ENCODE measurements at regions not wholly inside any gene's neighbourhood (a gene's known extent, or its start where the extent isn't known, plus 50 kb on each side); places are given as distances from the start of the nearest gene placed in this dataset.
A peak's percentile ranks its signal among the peaks of the same experiment; 100 is the strongest.
"Not testable (repeated sequence)": the region's sequence is repeated elsewhere in the genome, so short reads cannot be mapped to it uniquely, and the experiment has no call there.

GRCh38 chr1:227417756-227418480 is 99.6 kb upstream of the CDC42BPA start:
- Histone ChIP-seq H3K4me1 (ENCODE audit: control insufficient read depth in 1 of 2, low read depth in 2 of 2) (peaks cover 0 to 14% of the 10 kb centered on the region in 2 donors), H3K27me3 (replicated peaks; ENCODE audit: insufficient read depth) (no peaks in the 10 kb centered on the region), H3K4me3 (no peak overlapping the region), H3K9me3 (no peaks in the 10 kb centered on the region), H3K27ac (no peak overlapping the region), H3K36me3 (no peaks in the 10 kb centered on the region)
- ATAC-seq (ENCODE audit: insufficient number of reproducible peaks, low FRiP score, low read depth) (no peak), DNase-seq (ENCODE audit: low spot score) (no peak)
- no peak for TF ChIP-seq CTCF (IDR thresholded peaks at IDR 0.05)

DNA sequence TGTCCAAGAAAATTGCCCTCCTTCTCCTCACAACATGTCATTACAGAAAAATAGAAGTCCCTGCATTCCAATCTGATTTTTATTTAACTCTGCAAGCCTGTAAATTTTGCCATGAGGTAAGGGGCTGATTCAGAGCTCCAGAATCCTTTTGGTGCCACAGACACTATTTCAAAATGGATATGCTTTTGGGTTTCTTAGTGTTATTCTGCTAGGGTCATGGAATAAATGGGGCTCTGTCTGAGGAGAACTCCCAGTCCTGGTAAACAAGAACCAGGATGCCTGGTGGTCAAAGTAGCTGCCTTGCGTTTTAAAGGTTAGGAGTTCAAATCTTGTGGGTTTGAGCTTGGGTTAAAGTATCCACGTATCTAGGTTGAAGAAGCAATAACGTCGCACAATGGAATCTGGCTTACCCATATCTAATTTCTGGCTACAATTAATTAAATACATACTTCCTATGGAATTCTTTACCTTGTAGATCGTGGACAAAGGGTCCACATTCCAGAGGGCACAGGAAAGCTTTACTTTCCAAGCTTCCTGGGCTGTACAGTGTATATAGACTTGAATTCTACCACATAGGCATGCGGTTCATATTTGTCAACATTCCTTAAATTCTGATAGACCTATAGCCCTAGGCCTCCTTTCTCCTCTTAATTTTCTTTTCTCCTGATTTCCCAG is 98.0 kb upstream of the CDC42BPA start:
- no peak for ATAC-seq (ENCODE audit: insufficient number of reproducible peaks, low FRiP score, low read depth)
- Histone ChIP-seq H3K27ac (peak overlapping the region; percentile 31 to 49), H3K4me1 (ENCODE audit: control insufficient read depth in 1 of 2, low read depth in 2 of 2) (peaks cover 0 to 14% of the 10 kb centered on the region in 2 donors)

GRCh38 chr1:227415115-227415790 is 97.0 kb upstream of the CDC42BPA start:
- DNase-seq (ENCODE audit: low spot score) = no peak
- no peaks in the 10 kb centered on the region for H3K9me3 ChIP-seq
- peaks cover 0 to 14% of the 10 kb centered on the region in 2 donors for H3K4me1 ChIP-seq (ENCODE audit: control insufficient read depth in 1 of 2, low read depth in 2 of 2)
- no peak for ATAC-seq (ENCODE audit: insufficient number of reproducible peaks, low FRiP score, low read depth)
- TF ChIP-seq CTCF (IDR thresholded peaks at IDR 0.05) = no peak
- no peaks in the 10 kb centered on the region for H3K27me3 ChIP-seq (replicated peaks; ENCODE audit: insufficient read depth)
- H3K36me3 ChIP-seq = no peaks in the 10 kb centered on the region
- peak overlapping the region; percentile 31 to 49 for H3K27ac ChIP-seq
- H3K4me3 ChIP-seq = no peak overlapping the region

More for the DNA sequence above, 98.0 kb upstream of the CDC42BPA start:
- no peak for TF ChIP-seq CTCF (IDR thresholded peaks at IDR 0.05)
- Histone ChIP-seq H3K4me3 (no peak overlapping the region), H3K36me3 (no peaks in the 10 kb centered on the region), H3K27me3 (replicated peaks; ENCODE audit: insufficient read depth) (no peaks in the 10 kb centered on the region), H3K9me3 (no peaks in the 10 kb centered on the region)
- DNase-seq (ENCODE audit: low spot score) = no peak

DNA sequence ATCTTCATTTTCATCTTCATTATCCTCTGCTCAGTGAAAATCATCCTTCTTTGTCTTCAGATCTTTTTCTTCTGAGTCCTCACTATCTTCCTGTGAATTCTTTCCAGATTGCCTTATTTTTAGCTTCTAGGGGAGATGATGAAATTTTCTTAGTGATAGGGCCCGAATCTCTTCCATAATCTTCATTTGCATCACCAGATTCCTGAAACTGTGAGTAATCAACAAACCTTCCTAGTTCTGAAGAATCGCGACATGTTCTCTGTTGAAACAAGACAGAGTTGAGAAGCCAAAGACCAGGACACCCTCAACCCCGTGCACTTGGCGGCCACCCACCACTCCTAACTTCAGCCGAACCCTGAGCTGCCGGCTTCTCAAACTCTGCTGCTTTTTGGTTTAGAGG is 92.8 kb upstream of the CDC42BPA start:
- H3K4me1 ChIP-seq (ENCODE audit: control insufficient read depth in 1 of 2, low read depth in 2 of 2) = peaks cover 0 to 12% of the 10 kb centered on the region in 2 donors
- H3K27ac ChIP-seq = no peak overlapping the region
- H3K36me3 ChIP-seq = no peaks in the 10 kb centered on the region
- no peak overlapping the region for H3K4me3 ChIP-seq
- TF ChIP-seq CTCF (IDR thresholded peaks at IDR 0.05) = no peak
- no peak for DNase-seq (ENCODE audit: low spot score)
- H3K9me3 ChIP-seq = no peaks in the 10 kb centered on the region
- H3K27me3 ChIP-seq (replicated peaks; ENCODE audit: insufficient read depth) = no peaks in the 10 kb centered on the region
- no peak for ATAC-seq (ENCODE audit: insufficient number of reproducible peaks, low FRiP score, low read depth)

DNA sequence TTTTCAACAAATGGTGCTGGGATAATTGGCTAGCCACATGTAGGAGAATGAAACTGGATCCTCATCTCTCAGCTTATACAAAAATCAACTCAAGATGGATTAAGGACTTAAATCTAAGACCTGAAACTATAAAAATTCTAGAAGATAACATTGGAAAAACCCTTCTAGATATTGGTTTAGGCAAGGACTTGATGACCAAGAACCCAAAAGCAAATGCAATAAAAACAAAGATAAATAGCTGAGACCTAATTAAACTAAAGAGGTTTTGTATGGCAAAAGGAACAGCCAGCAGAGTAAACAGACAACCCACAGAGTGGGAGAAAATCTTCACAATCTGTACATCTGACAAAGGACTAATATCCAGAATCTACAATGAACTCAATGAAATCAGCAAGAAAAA is 88.0 kb upstream of the CDC42BPA start:
- H3K4me1 ChIP-seq (ENCODE audit: control insufficient read depth in 1 of 2, low read depth in 2 of 2); H3K27me3 ChIP-seq (replicated peaks; ENCODE audit: insufficient read depth); DNase-seq (ENCODE audit: low spot score); ATAC-seq (ENCODE audit: insufficient number of reproducible peaks, low FRiP score, low read depth); H3K9me3 ChIP-seq; H3K27ac ChIP-seq; H3K4me3 ChIP-seq; H3K36me3 ChIP-seq: not testable (repeated sequence)
